ENCODE measurements at regions not wholly inside any gene's neighbourhood (a gene's known extent, or its start where the extent isn't known, plus 50 kb on each side); places are given as distances from the start of the nearest gene placed in this dataset.

GRCh38 chr1:239058190-239058589 is 328.2 kb upstream of the CHRM3 start:
- no peak for TF ChIP-seq CTCF (IDR thresholded peaks at IDR 0.05)
- no peak for TF ChIP-seq POLR2A (IDR thresholded peaks at IDR 0.05)
- TF ChIP-seq EP300 (IDR thresholded peaks at IDR 0.05): no peak
- no peak for TF ChIP-seq POLR2AphosphoS5 (IDR thresholded peaks at IDR 0.05)
